ENCODE measurements at regions not wholly inside any gene's neighbourhood (a gene's known extent, or its start where the extent isn't known, plus 50 kb on each side); places are given as distances from the start of the nearest gene placed in this dataset.

- intact Hi-C loops (cut with micrococcal nuclease; ENCODE audit: unreplicated experiment), result no loop called here
Observed at GRCh38 chr9:82128011-82128696, 139.6 kb downstream of the SPATA31D1 start.

GRCh38 chr9:82129708-82130107 lies 141.1 kb downstream of the SPATA31D1 start:
- H3K27ac ChIP-seq (ENCODE audit: low read depth, low read length, poor library complexity, severe bottlenecking), result no peak overlapping the region
- H3K36me3 ChIP-seq (ENCODE audit: insufficient read depth, low read length, poor library complexity, severe bottlenecking), result no peaks in the 10 kb centered on the region
- no peaks in the 10 kb centered on the region for H3K4me1 ChIP-seq (ENCODE audit: insufficient read depth, low read length, poor library complexity, severe bottlenecking)
- POLR2A ChIA-PET (ENCODE audit: low non-redundant PET), result no interaction called here
- no peaks in the 10 kb centered on the region for H3K9me3 ChIP-seq (ENCODE audit: low read depth, low read length, poor library complexity, severe bottlenecking)
- intact Hi-C loops (cut with micrococcal nuclease; ENCODE audit: unreplicated experiment), result no loop called here
- CTCF ChIA-PET, result no interaction called here
- H3K4me3 ChIP-seq (ENCODE audit: low read depth, low read length, poor library complexity, severe bottlenecking), result no peak overlapping the region
- H3K27me3 ChIP-seq (replicated peaks; ENCODE audit: insufficient read depth, low read depth, low read length, poor library complexity), result no peaks in the 10 kb centered on the region
- TF ChIP-seq CTCF (conservative IDR thresholded peaks at IDR 0.05; ENCODE audit: low read depth, low read length), result no peak
- TF ChIP-seq EZH2 (IDR thresholded peaks at IDR 0.05; ENCODE audit: borderline replicate concordance, low read depth, low read length, poor library complexity, severe bottlenecking), result no peak
- no TSS peak for BruUV-seq (replicated peaks)
- DNase-seq (ENCODE audit: low spot score), result no peak

More at GRCh38 chr9:82128011-82128696, 139.6 kb downstream of the SPATA31D1 start:
- Histone ChIP-seq H3K9me3 (ENCODE audit: low read depth, low read length, poor library complexity, severe bottlenecking) (no peaks in the 10 kb centered on the region), H3K36me3 (ENCODE audit: insufficient read depth, low read length, poor library complexity, severe bottlenecking) (no peaks in the 10 kb centered on the region), H3K4me3 (ENCODE audit: low read depth, low read length, poor library complexity, severe bottlenecking) (no peak overlapping the region), H3K4me1 (ENCODE audit: insufficient read depth, low read length, poor library complexity, severe bottlenecking) (no peaks in the 10 kb centered on the region), H3K27ac (ENCODE audit: low read depth, low read length, poor library complexity, severe bottlenecking) (no peak overlapping the region), H3K27me3 (replicated peaks; ENCODE audit: insufficient read depth, low read depth, low read length, poor library complexity) (no peaks in the 10 kb centered on the region)
- POLR2A ChIA-PET (ENCODE audit: low non-redundant PET), result no interaction called here
- no peak for DNase-seq (ENCODE audit: low spot score)
- TF ChIP-seq CTCF (conservative IDR thresholded peaks at IDR 0.05; ENCODE audit: low read depth, low read length) (no peak), EZH2 (IDR thresholded peaks at IDR 0.05; ENCODE audit: borderline replicate concordance, low read depth, low read length, poor library complexity, severe bottlenecking) (no peak)
- BruUV-seq (replicated peaks), result no TSS peak
- CTCF ChIA-PET, result no interaction called here

GRCh38 chr9:82130331-82131042 lies 141.9 kb downstream of the SPATA31D1 start:
- TF ChIP-seq CTCF (conservative IDR thresholded peaks at IDR 0.05; ENCODE audit: low read depth, low read length), result no peak
- TF ChIP-seq EZH2 (IDR thresholded peaks at IDR 0.05; ENCODE audit: borderline replicate concordance, low read depth, low read length, poor library complexity, severe bottlenecking), result no peak
- H3K9me3 ChIP-seq (ENCODE audit: low read depth, low read length, poor library complexity, severe bottlenecking), result no peaks in the 10 kb centered on the region
- no peaks in the 10 kb centered on the region for H3K36me3 ChIP-seq (ENCODE audit: insufficient read depth, low read length, poor library complexity, severe bottlenecking)
- no peaks in the 10 kb centered on the region for H3K27me3 ChIP-seq (replicated peaks; ENCODE audit: insufficient read depth, low read depth, low read length, poor library complexity)
- DNase-seq (ENCODE audit: low spot score), result no peak
- ChIA-PET CTCF (no interaction called here), POLR2A (ENCODE audit: low non-redundant PET) (no interaction called here)
- no TSS peak for BruUV-seq (replicated peaks)
- no peak overlapping the region for H3K27ac ChIP-seq (ENCODE audit: low read depth, low read length, poor library complexity, severe bottlenecking)
- H3K4me1 ChIP-seq (ENCODE audit: insufficient read depth, low read length, poor library complexity, severe bottlenecking), result no peaks in the 10 kb centered on the region
- intact Hi-C loops (cut with micrococcal nuclease; ENCODE audit: unreplicated experiment), result no loop called here
- no peak overlapping the region for H3K4me3 ChIP-seq (ENCODE audit: low read depth, low read length, poor library complexity, severe bottlenecking)

Measured in A673 (cell line).